ENCODE measurements at regions not wholly inside any gene's neighbourhood (a gene's known extent, or its start where the extent isn't known, plus 50 kb on each side); places are given as distances from the start of the nearest gene placed in this dataset.
"Not testable (repeated sequence)": the region's sequence is repeated elsewhere in the genome, so short reads cannot be mapped to it uniquely, and the experiment has no call there.

DNA sequence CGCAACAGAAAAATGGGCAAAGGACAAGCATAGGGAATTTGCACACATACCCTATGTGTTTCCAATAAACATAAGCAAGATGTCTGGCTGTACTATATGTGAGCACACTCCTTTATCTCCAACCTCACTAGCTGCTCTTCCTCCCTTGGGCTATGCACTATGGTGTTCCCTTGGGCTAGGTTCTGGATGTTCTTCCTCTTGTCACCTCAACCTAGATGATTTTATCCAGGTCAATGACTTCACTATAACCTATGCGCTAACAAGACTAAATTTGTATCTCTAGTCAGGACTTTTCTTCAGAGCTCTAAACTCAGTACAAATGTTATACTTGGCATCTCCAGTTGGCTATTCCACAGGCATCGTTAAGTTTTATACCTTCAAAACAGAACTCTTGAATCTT, 66.0 kb downstream of the B4GALT7 start:
- TF ChIP-seq, protein P1, sequence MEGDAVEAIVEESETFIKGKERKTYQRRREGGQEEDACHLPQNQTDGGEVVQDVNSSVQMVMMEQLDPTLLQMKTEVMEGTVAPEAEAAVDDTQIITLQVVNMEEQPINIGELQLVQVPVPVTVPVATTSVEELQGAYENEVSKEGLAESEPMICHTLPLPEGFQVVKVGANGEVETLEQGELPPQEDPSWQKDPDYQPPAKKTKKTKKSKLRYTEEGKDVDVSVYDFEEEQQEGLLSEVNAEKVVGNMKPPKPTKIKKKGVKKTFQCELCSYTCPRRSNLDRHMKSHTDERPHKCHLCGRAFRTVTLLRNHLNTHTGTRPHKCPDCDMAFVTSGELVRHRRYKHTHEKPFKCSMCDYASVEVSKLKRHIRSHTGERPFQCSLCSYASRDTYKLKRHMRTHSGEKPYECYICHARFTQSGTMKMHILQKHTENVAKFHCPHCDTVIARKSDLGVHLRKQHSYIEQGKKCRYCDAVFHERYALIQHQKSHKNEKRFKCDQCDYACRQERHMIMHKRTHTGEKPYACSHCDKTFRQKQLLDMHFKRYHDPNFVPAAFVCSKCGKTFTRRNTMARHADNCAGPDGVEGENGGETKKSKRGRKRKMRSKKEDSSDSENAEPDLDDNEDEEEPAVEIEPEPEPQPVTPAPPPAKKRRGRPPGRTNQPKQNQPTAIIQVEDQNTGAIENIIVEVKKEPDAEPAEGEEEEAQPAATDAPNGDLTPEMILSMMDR (IDR thresholded peaks at IDR 0.05): not testable (repeated sequence)
- TF ChIP-seq POLR2A (IDR thresholded peaks at IDR 0.05): not testable (repeated sequence)
